GM10248 (cell line): ENCODE measurements at regions not wholly inside any gene's neighbourhood (a gene's known extent, or its start where the extent isn't known, plus 50 kb on each side); places are given as distances from the start of the nearest gene placed in this dataset.

Source experiments
- CTCF ChIA-PET: fragments of 300-600 bp; sonication (Branson Sonifier 250); formaldehyde crosslinking; extraction: SDS; loops from one replicate; lab custom pipeline; 2021; ENCODE audit warnings: antibody characterized with exemption; lab: Yijun Ruan, JAX
- POLR2A ChIA-PET: fragments of 350-650 bp; sonication (Branson Sonifier 250); formaldehyde crosslinking; extraction: SDS; loops from one replicate; lab custom pipeline; 2020; ENCODE audit warnings: antibody characterized with exemption; lab: Yijun Ruan, JAX
- DNase-seq: peaks from one replicate; pipeline ENCODE4 v3.0.0; 2012; ENCODE audit errors: extremely low spot score
- CTCF ChIP-seq: IDR thresholded peaks from 2 replicates; pipeline ENCODE4 v1.5.1; 2012; ENCODE audit warnings: mild to moderate bottlenecking, low read depth; ENCODE audit errors: extremely low read depth, missing control alignments, control extremely low read depth

GRCh38 chr2:22525681-22526080, 859.3 kb upstream of the KLHL29 start:
- no peak for DNase-seq
- ChIA-PET CTCF (interaction anchor here (1.4 kb wide), 1 partner anchor 13 kb away, joined by 4 read pairs; no protein-coding TSS in a partner anchor), POLR2A (no interaction called here)

GRCh38 chr2:22530131-22530530, 854.8 kb upstream of the KLHL29 start:
- no peak for DNase-seq
- POLR2A ChIA-PET: no interaction called here
- CTCF ChIA-PET: no interaction called here
- no peak for TF ChIP-seq CTCF

More at GRCh38 chr2:22525681-22526080, 859.3 kb upstream of the KLHL29 start:
- no peak for TF ChIP-seq CTCF

GRCh38 chr2:22536133-22536532, 848.8 kb upstream of the KLHL29 start:
- no peak for TF ChIP-seq CTCF
- ChIA-PET POLR2A (no interaction called here), CTCF (no interaction called here)
- no peak for DNase-seq

- TF ChIP-seq CTCF: no peak
- POLR2A ChIA-PET: no interaction called here
- no peak for DNase-seq
- CTCF ChIA-PET: no interaction called here
Observed at GRCh38 chr2:22554453-22554852, 830.5 kb upstream of the KLHL29 start.

- TF ChIP-seq CTCF: no peak
- POLR2A ChIA-PET: no interaction called here
- DNase-seq: no peak
- CTCF ChIA-PET: interaction anchor here (1.0 to 1.7 kb wide), 2 partner anchors 17 to 89 kb away, joined by 3 read pairs; no protein-coding TSS in a partner anchor
Observed at GRCh38 chr2:22557406-22557805, 827.6 kb upstream of the KLHL29 start.

- no peak for DNase-seq
- POLR2A ChIA-PET: no interaction called here
- no peak for TF ChIP-seq CTCF
- CTCF ChIA-PET: no interaction called here
Observed at GRCh38 chr2:22560021-22560420, 825.0 kb upstream of the KLHL29 start.

GRCh38 chr2:22579341-22579740, 805.6 kb upstream of the KLHL29 start:
- CTCF ChIA-PET: no interaction called here
- TF ChIP-seq CTCF: no peak
- POLR2A ChIA-PET: no interaction called here
- DNase-seq: no peak
